Activated CD4-positive, CD25-positive, alpha-beta regulatory T cell treated with anti-CD3 and anti-CD28 coated beads, Interleukin-2, amount 50 U/mL, for 16 hours (primary cell): ENCODE measurements at regions not wholly inside any gene's neighbourhood (a gene's known extent, or its start where the extent isn't known, plus 50 kb on each side); places are given as distances from the start of the nearest gene placed in this dataset.

Experiments used
- DNase-seq: peaks from one replicate; pipeline ENCODE4 v3.0.0-alpha.2; 2020; ENCODE audit warnings: low read depth, low spot score

GRCh38 chr11:123258877-123259276, 63.8 kb upstream of the CLMP start:
- no peak for DNase-seq

DNA sequence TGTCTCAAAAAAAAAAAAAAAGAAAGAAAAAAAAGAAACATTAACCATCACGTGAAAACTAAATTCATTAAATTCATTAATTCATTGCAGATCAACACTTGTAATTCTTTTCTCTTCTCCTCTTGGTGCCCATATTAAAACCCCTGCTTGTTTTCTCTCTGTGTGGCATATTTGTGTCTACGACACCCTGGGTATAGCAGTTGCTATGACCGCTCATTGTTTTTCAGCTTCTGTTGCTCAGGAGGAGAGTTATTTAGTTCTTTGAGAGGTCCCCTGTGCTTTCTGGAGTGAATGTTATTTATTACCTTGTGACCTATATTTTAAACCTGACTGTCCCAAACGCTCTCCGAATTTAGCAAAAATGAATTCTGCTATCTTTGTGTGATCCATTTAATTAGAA, 62.3 kb upstream of the CLMP start:
- DNase-seq, result no peak

DNA sequence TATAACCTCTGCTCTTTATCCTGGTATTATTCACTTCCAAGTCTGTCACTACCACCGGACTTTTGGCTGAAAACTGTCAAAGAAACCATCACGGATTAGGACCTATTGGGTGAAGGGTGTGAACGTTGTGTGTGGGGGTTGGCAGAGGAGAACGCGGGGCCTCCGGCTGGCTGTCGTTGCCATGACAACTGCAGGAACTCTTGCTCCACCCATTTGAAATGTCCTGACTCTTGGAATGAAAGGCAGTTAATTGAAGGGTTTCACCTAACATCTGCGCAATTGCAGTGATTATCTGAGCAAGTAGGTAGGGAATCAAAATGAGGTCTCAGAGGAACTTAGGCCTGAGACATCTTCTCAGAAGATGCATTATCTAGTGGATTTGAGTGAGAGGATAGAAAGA, 60.9 kb upstream of the CLMP start:
- no peak for DNase-seq

- no peak for DNase-seq
Measured at GRCh38 chr11:123254357-123254756, 59.3 kb upstream of the CLMP start.

DNA sequence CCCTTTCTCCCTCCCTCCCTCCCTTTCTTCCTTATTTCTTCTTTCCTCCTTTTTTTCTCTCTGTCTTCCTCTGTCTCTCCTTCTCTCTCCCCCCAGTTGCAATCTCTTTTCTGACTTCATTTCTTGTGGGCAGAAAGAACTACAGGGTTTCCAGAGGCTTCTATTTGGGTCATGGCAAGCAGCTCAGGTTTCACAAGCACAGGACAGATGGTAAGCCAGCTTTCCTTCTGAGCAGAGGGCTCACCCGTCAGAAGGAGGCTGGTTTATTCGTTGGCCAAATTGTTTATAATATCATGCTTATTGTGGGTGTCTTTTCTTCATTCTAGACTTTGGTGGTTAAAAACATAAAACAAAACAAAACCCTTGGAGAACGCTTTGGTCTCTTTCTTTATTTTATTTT, 58.9 kb upstream of the CLMP start:
- DNase-seq, result no peak

GRCh38 chr11:123253223-123253622, 58.2 kb upstream of the CLMP start:
- DNase-seq, result no peak

DNA sequence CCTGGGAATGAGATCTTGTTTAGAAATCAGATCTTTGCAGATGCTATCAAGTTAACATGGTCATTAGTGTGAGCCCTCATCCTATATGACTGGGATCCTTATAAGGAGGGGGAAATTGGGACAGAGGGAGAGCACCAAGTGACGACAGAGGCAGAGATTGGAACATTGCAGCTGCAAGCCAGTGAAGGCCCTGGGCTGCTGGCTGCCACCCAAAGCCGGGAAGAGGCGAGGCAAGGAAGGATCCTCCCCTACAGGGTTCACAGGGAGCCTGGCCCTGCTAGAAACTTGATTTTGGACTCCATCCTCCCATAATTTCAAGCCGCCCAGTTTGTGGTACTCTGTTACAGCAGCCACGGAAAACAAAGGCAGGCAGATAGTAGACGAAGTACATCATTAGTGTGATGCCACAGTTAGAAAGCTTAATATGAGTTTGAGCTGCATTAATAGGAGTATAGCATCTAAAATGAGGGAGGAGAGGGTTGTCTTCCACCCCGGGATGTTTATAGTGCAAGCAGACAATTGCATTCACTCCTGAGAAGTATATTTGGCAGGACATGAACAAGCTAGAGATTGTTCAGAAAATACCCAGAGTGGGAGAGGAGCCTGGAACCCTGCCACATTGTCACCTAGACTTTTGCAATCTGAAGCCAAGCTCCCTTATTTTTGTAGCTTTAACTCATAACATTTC, 56.8 kb upstream of the CLMP start:
- DNase-seq, result no peak

- no peak for DNase-seq
Measured at GRCh38 chr11:123250892-123251656, 56.0 kb upstream of the CLMP start.

- no peak for DNase-seq
Measured at GRCh38 chr11:123249354-123249753, 54.3 kb upstream of the CLMP start.

- no peak for DNase-seq
Measured at GRCh38 chr11:123247813-123248379, 52.8 kb upstream of the CLMP start.

- DNase-seq, result no peak
Measured at GRCh38 chr11:123247496-123247799, 52.4 kb upstream of the CLMP start.

DNA sequence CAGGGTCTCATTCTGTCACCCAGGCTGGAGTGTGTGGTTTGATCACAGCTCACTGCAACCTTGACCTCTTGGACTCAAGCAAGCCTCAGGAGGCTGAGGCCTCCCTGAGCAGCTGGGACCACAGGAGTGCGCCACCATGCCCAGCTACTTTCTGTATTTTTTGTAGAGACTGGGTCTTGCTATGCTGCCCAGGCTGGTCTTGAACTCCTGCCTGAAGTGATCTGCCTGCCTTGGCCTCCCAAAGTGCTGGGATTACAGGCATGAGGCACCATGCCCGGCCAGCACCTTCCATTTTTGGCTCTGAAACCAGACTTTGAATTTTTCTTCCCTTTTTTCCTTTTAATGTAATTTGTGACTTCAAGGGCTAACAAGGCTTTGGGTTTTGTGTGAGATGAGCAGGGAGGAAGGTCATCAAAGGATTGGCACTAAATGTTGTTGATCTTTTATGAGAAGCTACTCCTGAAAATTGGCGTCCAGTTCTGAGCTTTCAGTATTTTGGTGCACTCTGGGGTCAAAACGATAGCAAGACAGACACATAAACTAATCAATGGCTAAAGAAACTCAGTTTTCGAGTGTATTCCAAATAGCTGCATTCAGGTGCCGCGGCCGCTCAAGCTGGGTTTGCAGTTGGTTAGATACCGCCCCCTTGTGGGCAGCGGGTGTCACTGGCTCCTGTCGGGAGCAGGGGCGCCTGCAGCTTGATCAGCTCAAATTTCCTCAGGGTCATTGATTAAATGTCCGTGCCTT, 51.9 kb upstream of the CLMP start:
- peak; percentile 72 for DNase-seq

- no peak for DNase-seq
Measured at GRCh38 chr11:123245567-123245966, 50.5 kb upstream of the CLMP start.
